ENCODE measurements at regions not wholly inside any gene's neighbourhood (a gene's known extent, or its start where the extent isn't known, plus 50 kb on each side); places are given as distances from the start of the nearest gene placed in this dataset.

DNA sequence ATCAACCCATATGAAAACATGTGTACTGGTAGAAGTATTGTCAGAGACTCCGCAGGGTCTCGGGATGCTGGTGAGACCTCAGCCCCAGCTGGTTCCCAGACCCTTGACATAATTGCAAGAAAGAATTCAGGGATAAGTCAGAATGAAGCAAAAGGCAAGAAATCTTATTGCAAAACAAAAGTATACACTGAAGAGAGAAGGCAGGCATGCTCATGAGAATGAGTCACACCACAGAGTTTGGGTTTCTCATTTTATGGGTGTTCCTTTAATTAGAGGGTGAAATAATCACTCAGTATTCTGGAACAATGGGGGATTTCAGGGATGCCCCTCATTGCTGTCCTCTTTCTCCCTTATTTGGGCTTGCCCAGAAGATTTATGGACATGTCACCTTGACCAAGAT is 1423.8 kb upstream of the MIR17HG start:
- DNase-seq = no peak
- WGBS, 2 donors = 88 to 89% methylated on average over 2 of the region's 2 CpGs
- Histone ChIP-seq H3K4me1 (no peaks in the 10 kb centered on the region), H3K27me3 (no peaks in the 10 kb centered on the region), H3K9me3 (no peaks in the 10 kb centered on the region), H3K36me3 (no peaks in the 10 kb centered on the region), H3K4me3 (replicated peaks in 1 of 3) (no peak overlapping the region), H3K27ac (no peak overlapping the region)
- TF ChIP-seq POLR2A (IDR thresholded peaks at IDR 0.05) = no peak
- TF ChIP-seq CTCF (IDR thresholded peaks at IDR 0.05) = no peak
- intact Hi-C loops (cut with DNase I) = no loop called here

DNA sequence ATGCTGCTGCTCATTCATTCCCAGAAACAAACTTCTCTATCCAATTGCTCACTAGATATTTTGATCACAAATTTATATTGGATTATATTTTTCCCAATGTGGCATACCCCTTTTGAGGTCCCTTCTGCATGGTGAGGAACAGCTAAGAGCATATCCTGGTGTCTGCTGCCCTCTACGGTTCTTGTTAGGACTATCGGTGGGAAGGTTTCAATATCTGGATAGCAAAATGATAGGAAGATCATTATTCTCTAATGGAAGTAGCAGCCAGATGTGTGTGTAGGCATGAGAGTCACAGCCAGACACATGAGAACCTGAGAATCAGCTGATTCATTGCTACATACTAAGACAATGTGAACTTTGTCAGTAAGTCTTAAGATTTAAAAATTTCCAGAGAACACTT is 1422.4 kb upstream of the MIR17HG start:
- no peak for TF ChIP-seq CTCF (IDR thresholded peaks at IDR 0.05)
- no peak for TF ChIP-seq POLR2A (IDR thresholded peaks at IDR 0.05)
- H3K4me1 ChIP-seq = no peaks in the 10 kb centered on the region
- no peaks in the 10 kb centered on the region for H3K36me3 ChIP-seq
- H3K4me3 ChIP-seq (replicated peaks in 1 of 3) = no peak overlapping the region
- no peak overlapping the region for H3K27ac ChIP-seq
- intact Hi-C loops (cut with DNase I) = no loop called here
- no peak for DNase-seq
- 35 to 53% methylated on average over 2 of the region's 2 CpGs for WGBS, 2 donors
- no peaks in the 10 kb centered on the region for H3K9me3 ChIP-seq
- H3K27me3 ChIP-seq = no peaks in the 10 kb centered on the region

DNA sequence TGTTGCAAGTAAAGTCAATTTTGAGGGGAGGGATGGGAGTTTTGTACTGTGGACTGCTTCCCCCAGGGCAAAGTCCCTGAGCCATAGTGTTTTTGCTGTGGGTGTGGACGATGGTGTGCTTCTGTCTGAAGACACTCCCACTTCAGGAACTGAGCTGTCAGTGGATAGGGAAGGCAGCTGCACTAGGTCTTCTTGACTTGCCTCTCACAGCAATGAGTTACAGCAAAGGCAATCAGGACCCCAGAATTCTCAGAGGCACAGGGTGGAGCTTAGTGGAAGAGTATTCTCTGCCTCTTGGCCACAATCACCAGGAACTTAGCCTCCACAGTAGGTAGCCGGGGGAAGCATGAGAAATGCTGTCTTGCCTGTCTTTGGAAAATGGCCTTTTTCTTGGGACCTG is 1416.6 kb upstream of the MIR17HG start:
- H3K9me3 ChIP-seq = no peaks in the 10 kb centered on the region
- no peaks in the 10 kb centered on the region for H3K4me1 ChIP-seq
- no peak overlapping the region for H3K27ac ChIP-seq
- H3K27me3 ChIP-seq = no peaks in the 10 kb centered on the region
- TF ChIP-seq POLR2A (IDR thresholded peaks at IDR 0.05) (no peak), CTCF (IDR thresholded peaks at IDR 0.05) (no peak)
- H3K36me3 ChIP-seq = no peaks in the 10 kb centered on the region
- H3K4me3 ChIP-seq (replicated peaks in 1 of 3) = no peak overlapping the region
- intact Hi-C loops (cut with DNase I) = no loop called here
- WGBS, 2 donors = 65 to 71% methylated on average over 2 of the region's 2 CpGs
- no peak for DNase-seq

DNA sequence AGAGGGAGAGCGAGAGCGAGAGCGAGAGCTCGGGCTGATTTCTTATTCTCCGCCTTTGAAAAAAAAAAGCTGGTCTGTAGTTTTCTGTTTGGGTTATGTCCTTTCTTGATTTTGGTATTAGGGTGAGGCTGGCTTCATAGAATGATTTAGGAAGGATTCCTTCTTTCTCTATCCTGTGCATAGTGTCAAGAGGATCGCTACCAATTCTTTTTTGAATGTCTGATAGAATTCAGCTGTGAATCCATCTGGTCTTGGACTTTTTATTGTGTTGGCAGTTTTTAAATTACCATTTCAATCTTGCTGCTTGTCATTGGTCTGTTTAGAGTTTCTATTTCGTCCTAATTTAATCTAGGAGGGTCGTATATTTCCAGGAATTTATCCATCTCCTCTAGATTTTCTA is 1414.6 kb upstream of the MIR17HG start:
- DNase-seq = no peak
- H3K36me3 ChIP-seq = no peaks in the 10 kb centered on the region
- WGBS, 2 donors = 93 to 94% methylated on average over 8 of the region's 8 CpGs
- H3K4me3 ChIP-seq (replicated peaks in 1 of 3) = no peak overlapping the region
- no peaks in the 10 kb centered on the region for H3K27me3 ChIP-seq
- no peak for TF ChIP-seq CTCF (IDR thresholded peaks at IDR 0.05)
- TF ChIP-seq POLR2A (IDR thresholded peaks at IDR 0.05) = no peak
- intact Hi-C loops (cut with DNase I) = no loop called here
- no peaks in the 10 kb centered on the region for H3K4me1 ChIP-seq
- no peak overlapping the region for H3K27ac ChIP-seq
- no peaks in the 10 kb centered on the region for H3K9me3 ChIP-seq

DNA sequence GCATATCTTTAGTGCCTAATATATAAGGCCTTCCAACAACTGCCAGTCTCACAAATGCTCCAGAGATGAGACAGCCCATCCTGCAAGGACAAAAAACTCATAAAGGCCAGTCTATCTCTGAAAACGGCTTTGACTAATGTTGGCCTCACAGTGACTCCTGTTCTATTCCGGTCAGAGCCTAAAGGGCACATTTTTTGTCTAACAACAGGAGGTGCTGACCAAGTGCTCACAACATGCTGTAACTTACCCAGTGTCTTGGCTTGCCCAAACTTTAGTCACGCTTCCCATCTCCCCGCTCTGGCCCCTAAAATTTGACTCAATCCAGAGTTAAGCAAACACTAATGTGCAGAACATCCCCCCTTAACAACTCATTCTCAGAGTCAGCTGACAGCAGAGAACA is 1411.2 kb upstream of the MIR17HG start:
- no peak for TF ChIP-seq CTCF (IDR thresholded peaks at IDR 0.05)
- TF ChIP-seq POLR2A (IDR thresholded peaks at IDR 0.05) = no peak
- H3K36me3 ChIP-seq = no peaks in the 10 kb centered on the region
- intact Hi-C loops (cut with DNase I) = no loop called here
- no peak overlapping the region for H3K4me3 ChIP-seq (replicated peaks in 1 of 3)
- H3K4me1 ChIP-seq = no peaks in the 10 kb centered on the region
- no peaks in the 10 kb centered on the region for H3K27me3 ChIP-seq
- WGBS, 2 donors = 83 to 89% methylated on average over 4 of the region's 4 CpGs
- H3K9me3 ChIP-seq = no peaks in the 10 kb centered on the region
- no peak for DNase-seq
- H3K27ac ChIP-seq = no peak overlapping the region

All from thyroid gland (tissue), 4 donors.